ENCODE measurements at regions not wholly inside any gene's neighbourhood (a gene's known extent, or its start where the extent isn't known, plus 50 kb on each side); places are given as distances from the start of the nearest gene placed in this dataset.

DNA sequence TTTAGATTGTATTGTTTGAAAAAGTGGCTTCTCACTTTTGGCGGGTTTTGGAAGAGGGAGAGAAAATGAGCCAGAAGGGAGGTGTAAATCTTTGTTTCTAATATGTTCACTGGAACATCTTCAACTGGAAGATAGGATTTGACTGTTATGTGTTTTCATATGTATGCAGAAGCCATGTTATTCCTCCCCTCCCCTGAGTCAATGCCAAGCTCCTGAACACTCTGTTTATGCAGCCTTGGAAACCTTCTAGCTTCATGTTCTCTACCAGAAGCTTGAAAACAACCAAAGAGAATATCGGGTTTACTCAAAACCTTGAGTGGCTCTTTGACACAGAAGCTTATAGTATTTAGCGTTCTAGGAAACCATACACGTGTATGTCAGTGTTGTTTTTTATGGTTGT is 279.1 kb downstream of the PRL start:
- TF ChIP-seq, protein P1, sequence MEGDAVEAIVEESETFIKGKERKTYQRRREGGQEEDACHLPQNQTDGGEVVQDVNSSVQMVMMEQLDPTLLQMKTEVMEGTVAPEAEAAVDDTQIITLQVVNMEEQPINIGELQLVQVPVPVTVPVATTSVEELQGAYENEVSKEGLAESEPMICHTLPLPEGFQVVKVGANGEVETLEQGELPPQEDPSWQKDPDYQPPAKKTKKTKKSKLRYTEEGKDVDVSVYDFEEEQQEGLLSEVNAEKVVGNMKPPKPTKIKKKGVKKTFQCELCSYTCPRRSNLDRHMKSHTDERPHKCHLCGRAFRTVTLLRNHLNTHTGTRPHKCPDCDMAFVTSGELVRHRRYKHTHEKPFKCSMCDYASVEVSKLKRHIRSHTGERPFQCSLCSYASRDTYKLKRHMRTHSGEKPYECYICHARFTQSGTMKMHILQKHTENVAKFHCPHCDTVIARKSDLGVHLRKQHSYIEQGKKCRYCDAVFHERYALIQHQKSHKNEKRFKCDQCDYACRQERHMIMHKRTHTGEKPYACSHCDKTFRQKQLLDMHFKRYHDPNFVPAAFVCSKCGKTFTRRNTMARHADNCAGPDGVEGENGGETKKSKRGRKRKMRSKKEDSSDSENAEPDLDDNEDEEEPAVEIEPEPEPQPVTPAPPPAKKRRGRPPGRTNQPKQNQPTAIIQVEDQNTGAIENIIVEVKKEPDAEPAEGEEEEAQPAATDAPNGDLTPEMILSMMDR (IDR thresholded peaks at IDR 0.05) = no peak
- FAIRE-seq (no peak), ATAC-seq (no peak), DNase-seq (no peak)
- no peak overlapping the region for H3K4me3 ChIP-seq
- no peaks in the 10 kb centered on the region for H3K36me3 ChIP-seq
- 80 to 92% methylated on average over 4 of the region's 4 CpGs for WGBS, 2 donors
- H3K27me3 ChIP-seq = no peaks in the 10 kb centered on the region
- H3K9me3 ChIP-seq = no peaks in the 10 kb centered on the region
- no peak overlapping the region for H3K27ac ChIP-seq
- intact Hi-C loops (cut with DNase I) = no loop called here
- no peaks in the 10 kb centered on the region for H3K4me1 ChIP-seq

DNA sequence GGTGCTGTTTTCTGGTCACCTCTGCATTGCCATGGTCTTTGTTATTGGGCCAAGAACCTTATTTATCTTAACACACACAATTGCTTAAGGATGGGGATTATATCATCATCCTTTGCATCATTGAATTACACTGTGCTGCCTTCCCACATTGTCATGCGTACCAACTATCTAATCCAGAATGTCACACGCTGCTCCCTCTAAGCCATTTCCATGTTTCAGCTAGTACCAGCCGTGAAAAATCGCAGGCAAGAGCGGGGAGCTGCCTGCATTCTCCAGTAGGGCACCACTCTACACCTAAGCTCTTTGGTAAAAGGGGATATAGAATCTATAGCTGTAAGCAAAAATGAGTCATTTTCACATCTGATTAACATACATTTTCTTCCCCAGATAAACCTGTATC is 277.0 kb downstream of the PRL start:
- intact Hi-C loops (cut with DNase I) = no loop called here
- Histone ChIP-seq H3K36me3 (no peaks in the 10 kb centered on the region), H3K9me3 (no peaks in the 10 kb centered on the region), H3K4me3 (no peak overlapping the region), H3K27me3 (no peaks in the 10 kb centered on the region), H3K27ac (no peak overlapping the region), H3K4me1 (no peaks in the 10 kb centered on the region)
- 91 to 96% methylated on average over 5 of the region's 5 CpGs for WGBS, 2 donors
- no peak for DNase-seq
- no peak for ATAC-seq
- TF ChIP-seq, protein P1 (IDR thresholded peaks at IDR 0.05) = no peak
- FAIRE-seq = no peak

DNA sequence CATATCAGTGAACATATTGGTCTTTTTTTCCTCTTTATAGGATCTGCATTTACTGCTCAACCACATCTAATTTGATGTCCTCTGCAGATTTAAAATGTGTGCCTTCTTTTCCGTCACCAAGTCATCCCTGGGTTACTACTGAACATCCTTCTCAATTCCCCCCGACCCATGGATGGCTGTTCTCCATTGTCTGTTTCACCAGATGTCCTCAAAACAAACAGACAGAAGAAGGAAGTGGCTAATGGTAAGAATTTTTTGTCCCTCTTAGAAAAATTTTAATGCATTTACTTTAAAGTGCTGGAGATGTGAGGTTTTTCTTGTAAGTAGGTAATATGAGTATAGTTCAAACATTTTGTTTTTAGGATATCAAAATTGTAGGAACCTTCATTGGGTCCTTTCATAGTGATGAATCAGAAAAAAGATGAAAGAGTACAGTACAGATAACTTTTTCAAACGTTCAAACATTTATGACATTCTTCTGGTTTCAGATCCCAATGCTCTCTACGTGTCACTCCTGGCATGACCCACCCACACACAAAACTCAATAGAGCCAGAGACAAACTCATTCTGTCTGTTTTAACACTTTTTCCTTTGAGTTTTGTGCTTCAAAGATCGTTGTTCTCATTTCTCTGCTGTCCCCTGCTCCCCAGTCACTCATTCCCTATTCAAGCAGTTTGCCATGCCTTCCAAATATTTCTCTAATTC is 276.4 kb downstream of the PRL start:
- Histone ChIP-seq H3K27me3 (no peaks in the 10 kb centered on the region), H3K36me3 (no peaks in the 10 kb centered on the region), H3K27ac (no peak overlapping the region), H3K4me3 (no peak overlapping the region), H3K9me3 (no peaks in the 10 kb centered on the region), H3K4me1 (no peaks in the 10 kb centered on the region)
- TF ChIP-seq, protein P1 (IDR thresholded peaks at IDR 0.05) = no peak
- no peak for FAIRE-seq
- intact Hi-C loops (cut with DNase I) = no loop called here
- no peak for DNase-seq
- no peak for ATAC-seq
- 60 to 74% methylated on average over 5 of the region's 5 CpGs for WGBS, 2 donors

GRCh38 chr6:22021966-22022365 is 274.9 kb downstream of the PRL start:
- Histone ChIP-seq H3K4me3 (no peak overlapping the region), H3K27me3 (no peaks in the 10 kb centered on the region), H3K36me3 (no peaks in the 10 kb centered on the region), H3K27ac (no peak overlapping the region), H3K9me3 (no peaks in the 10 kb centered on the region), H3K4me1 (no peaks in the 10 kb centered on the region)
- DNase-seq = no peak
- TF ChIP-seq, protein P1 (IDR thresholded peaks at IDR 0.05) = no peak
- FAIRE-seq = no peak
- intact Hi-C loops (cut with DNase I) = no loop called here
- WGBS, 2 donors = 65 to 86% methylated on average over 1 of the region's 1 CpG
- no peak for ATAC-seq

- Histone ChIP-seq H3K4me3 (no peak overlapping the region), H3K4me1 (no peaks in the 10 kb centered on the region), H3K27me3 (no peaks in the 10 kb centered on the region), H3K36me3 (no peaks in the 10 kb centered on the region), H3K27ac (no peak overlapping the region), H3K9me3 (no peaks in the 10 kb centered on the region)
- intact Hi-C loops (cut with DNase I) = no loop called here
- ATAC-seq = no peak
- 83 to 85% methylated on average over 5 of the region's 5 CpGs for WGBS, 2 donors
- no peak for FAIRE-seq
- no peak for DNase-seq
- TF ChIP-seq, protein P1 (IDR thresholded peaks at IDR 0.05) = no peak
These were observed 272.9 kb downstream of the PRL start for GRCh38 chr6:22023937-22024336.
